B cell (primary cell): ENCODE measurements at regions not wholly inside any gene's neighbourhood (a gene's known extent, or its start where the extent isn't known, plus 50 kb on each side); places are given as distances from the start of the nearest gene placed in this dataset.

Source experiments
- ATAC-seq: fragments of 200-7000 bp; cut with Tn5 transposase; one replicate; pipeline ENCODE4 v1.10.0; 2021; ENCODE audit warnings: low read depth, mild to moderate bottlenecking, moderate number of reproducible peaks, moderate library complexity
- CTCF ChIA-PET: fragments of 350-600 bp; sonication (Branson Sonifier 250); formaldehyde crosslinking; loops from one replicate; lab custom pipeline; 2021; ENCODE audit warnings: antibody characterized with exemption, inconsistent platforms; lab: Charles Lee
- POLR2A ChIA-PET: fragments of 350-600 bp; sonication (Branson Sonifier 250); formaldehyde crosslinking; loops from one replicate; lab custom pipeline; 2021; ENCODE audit warnings: antibody characterized with exemption; lab: Charles Lee
- DNase-seq: peaks from one replicate; pipeline ENCODE4 v3.0.0; 2013
- H2AFZ ChIP-seq: 2 replicates; pipeline ENCODE4 v1.6.1; 2012; ENCODE audit warnings: mild to moderate bottlenecking, low read depth, low read length; ENCODE audit not compliant: insufficient read depth, poor library complexity, severe bottlenecking
- H3K27ac ChIP-seq, 2 donors: 1 replicate in 1 of 2; 2 replicates in 1 of 2; pipeline ENCODE4 v1.5.1; 2012 to 2013; ENCODE audit warnings: low read length in 2 of 2, mild to moderate bottlenecking in 2 of 2, moderate library complexity in 1 of 2
- H3K27me3 ChIP-seq, 4 experiments: fragments of 200-600 bp in 1 of 4; sonication (generic) in 1 of 4; replicated peaks in 1 of 4; 1 replicate in 2 of 4; 2 replicates in 2 of 4; pipeline versions ENCODE4 v1.6.1 to v1.7.0; 2013 to 2016; ENCODE audit warnings: low read length in 3 of 4, mild to moderate bottlenecking in 2 of 4, mixed read lengths in 1 of 4, moderate library complexity in 1 of 4; ENCODE audit not compliant: insufficient read depth in 4 of 4, control insufficient read depth in 3 of 4; ENCODE audit errors: control extremely low read depth in 1 of 4
- H3K36me3 ChIP-seq, 2 experiments: replicated peaks in 1 of 2; 1 replicate in 1 of 2; 2 replicates in 1 of 2; pipeline versions ENCODE4 v1.6.1 to v1.7.1; 2013; ENCODE audit warnings: low read length in 1 of 2; ENCODE audit not compliant: insufficient read depth in 2 of 2, control insufficient read depth in 1 of 2; ENCODE audit errors: control extremely low read depth in 1 of 2, extremely low read depth in 1 of 2
- H3K4me1 ChIP-seq, 2 donors: fragments of 200-600 bp in 1 of 2; sonication (generic) in 1 of 2; 1 replicate in 1 of 2; 2 replicates in 1 of 2; pipeline versions ENCODE4 v1.5.1 to v1.6.1; 2013 to 2017; ENCODE audit warnings: low read length in 2 of 2; ENCODE audit not compliant: control insufficient read depth in 2 of 2, insufficient read depth in 2 of 2
- H3K4me2 ChIP-seq: replicated peaks from 2 replicates; pipeline ENCODE3; 2012; ENCODE audit warnings: mild to moderate bottlenecking, low read depth, low read length; ENCODE audit not compliant: poor library complexity, severe bottlenecking
- H3K4me3 ChIP-seq, 5 experiments: fragments of 200-600 bp in 1 of 5; sonication (generic) in 1 of 5; 1 replicate in 3 of 5; 2 replicates in 2 of 5; pipeline versions ENCODE4 v1.5.1 to v1.7.0; 2011 to 2016; ENCODE audit warnings: low read length in 4 of 5, mild to moderate bottlenecking in 4 of 5, low read depth in 2 of 5, control low read depth in 1 of 5, moderate library complexity in 1 of 5; ENCODE audit not compliant: insufficient read depth in 1 of 5; ENCODE audit errors: control extremely low read depth in 1 of 5, extremely low read depth in 1 of 5
- H3K79me2 ChIP-seq: fragments of 200-600 bp; sonication (generic); one replicate; pipeline ENCODE4 v1.6.0; 2016; ENCODE audit warnings: low read length; ENCODE audit not compliant: control insufficient read depth, insufficient read depth
- H3K9ac ChIP-seq: fragments of 200-600 bp; sonication (generic); 2 replicates; pipeline ENCODE4 v1.6.1; 2017; ENCODE audit warnings: mild to moderate bottlenecking, low read length, moderate library complexity
- H3K9me3 ChIP-seq, 3 donors: one replicate each; pipeline versions ENCODE4 v1.6.1 to v1.7.1; 2013; ENCODE audit warnings: low read length in 2 of 3; ENCODE audit not compliant: control insufficient read depth in 2 of 3, insufficient read depth in 1 of 3; ENCODE audit errors: control extremely low read depth in 1 of 3
- H4K20me1 ChIP-seq: 2 replicates; pipeline ENCODE4 v1.6.0; 2012; ENCODE audit warnings: mild to moderate bottlenecking, low read length; ENCODE audit not compliant: insufficient read depth, control insufficient read depth, poor library complexity, severe bottlenecking
- H3K27ac Mint-ChIP-seq: one replicate; pipeline ENCODE4 v1.8.0; 2021; ENCODE audit warnings: mixed read lengths
- H3K27me3 Mint-ChIP-seq: one replicate; pipeline ENCODE4 v1.8.0; 2021; ENCODE audit warnings: mixed read lengths
- H3K4me1 Mint-ChIP-seq: one replicate; pipeline ENCODE4 v1.8.0; 2021; ENCODE audit warnings: mixed read lengths
- H3K4me3 Mint-ChIP-seq: one replicate; pipeline ENCODE4 v1.8.0; 2021; ENCODE audit warnings: mixed read lengths
- H3K9me3 Mint-ChIP-seq: one replicate; pipeline ENCODE4 v1.8.0; 2022; ENCODE audit warnings: mixed read lengths; ENCODE audit not compliant: insufficient read depth
- EZH2 ChIP-seq: IDR thresholded peaks from 2 replicates; pipeline ENCODE4 v1.6.1; 2012; ENCODE audit warnings: borderline replicate concordance, low read depth, mild to moderate bottlenecking, moderate library complexity, low read length; ENCODE audit not compliant: insufficient read depth, poor library complexity, severe bottlenecking
- WGBS: methylation state at CpG from one replicate; pipeline ENCODE4 v1.1.5; 2013; ENCODE audit warnings: missing lambda C conversion rate; ENCODE audit not compliant: insufficient coverage; 5-methylcytosine and 5-hydroxymethylcytosine counted together
- intact Hi-C: fragments of 100-400 bp; cut with micrococcal nuclease; formaldehyde crosslinking; loops from one replicate; pipeline ENCODE4 v1.10.0; 2022
- TF ChIP-seq, protein P1 (sequence below): fragments of 200-600 bp; IDR thresholded peaks from one replicate; pipeline ENCODE4 v1.8.0; 2022; ENCODE audit warnings: antibody characterized with exemption, mild to moderate bottlenecking

DNA sequence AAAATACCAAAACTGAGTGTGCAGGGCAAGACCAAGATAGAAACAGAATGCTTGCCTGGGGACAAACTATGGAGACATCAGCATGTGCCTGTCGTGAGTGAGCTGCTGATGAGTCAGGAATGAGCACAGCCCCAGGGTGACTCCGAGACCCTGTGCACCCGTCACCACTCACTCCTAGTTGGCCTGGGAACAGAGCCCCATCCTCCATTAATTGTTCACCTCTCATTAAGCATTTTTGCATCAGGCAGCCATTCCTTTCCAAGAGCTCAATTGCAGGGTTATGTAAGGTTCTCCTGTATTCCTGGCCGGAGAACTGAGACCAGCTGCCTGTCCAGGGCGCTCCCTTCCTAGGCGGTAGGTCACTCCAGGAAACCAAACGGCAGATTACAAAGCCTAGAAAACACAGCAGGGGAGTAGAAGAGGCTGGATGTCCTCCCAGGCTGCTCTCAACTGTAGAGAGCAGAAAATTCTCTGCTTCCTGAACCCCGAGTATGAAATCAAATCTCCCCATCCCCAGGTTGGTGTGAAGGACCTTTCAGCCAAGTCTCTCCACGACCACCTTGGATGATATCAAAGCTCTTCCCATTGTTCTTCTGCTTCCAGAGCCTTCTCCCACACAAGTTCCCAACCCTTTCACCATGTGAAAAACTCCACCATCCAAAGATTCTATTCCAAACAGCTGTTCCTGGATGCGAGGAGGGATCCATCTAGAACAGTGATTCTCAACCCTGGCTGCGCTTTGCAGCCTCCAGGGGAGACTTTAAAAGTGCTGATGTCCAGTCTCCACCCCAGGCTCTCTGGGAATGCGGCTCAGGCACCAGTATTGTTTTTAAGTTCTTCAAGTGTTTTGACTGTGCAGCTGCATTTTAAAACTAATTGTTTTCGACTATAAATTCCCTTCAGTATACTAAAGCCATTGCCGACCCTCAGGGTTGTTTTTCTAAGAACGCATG is 532.6 kb upstream of the JARID2 start:
- Histone ChIP-seq H3K36me3 (no peaks in the 10 kb centered on the region), H3K4me2 (no peak overlapping the region), H4K20me1 (no peaks in the 10 kb centered on the region), H3K27me3 (no peaks in the 10 kb centered on the region), H3K4me3 (no peak overlapping the region), H3K27ac (no peak overlapping the region), H2AFZ (no peak overlapping the region), H3K9me3 (peaks cover 0 to 18% (median 12%) of the 10 kb centered on the region in 3 donors), H3K79me2 (no peaks in the 10 kb centered on the region), H3K4me1 (peaks cover 37 to 41% of the 10 kb centered on the region in 2 donors), H3K9ac (no peak overlapping the region)
- WGBS = 94% methylated on average over 7 of the region's 15 CpGs
- CTCF ChIA-PET = no interaction called here
- TF ChIP-seq EZH2 = no peak
- TF ChIP-seq, protein P1, sequence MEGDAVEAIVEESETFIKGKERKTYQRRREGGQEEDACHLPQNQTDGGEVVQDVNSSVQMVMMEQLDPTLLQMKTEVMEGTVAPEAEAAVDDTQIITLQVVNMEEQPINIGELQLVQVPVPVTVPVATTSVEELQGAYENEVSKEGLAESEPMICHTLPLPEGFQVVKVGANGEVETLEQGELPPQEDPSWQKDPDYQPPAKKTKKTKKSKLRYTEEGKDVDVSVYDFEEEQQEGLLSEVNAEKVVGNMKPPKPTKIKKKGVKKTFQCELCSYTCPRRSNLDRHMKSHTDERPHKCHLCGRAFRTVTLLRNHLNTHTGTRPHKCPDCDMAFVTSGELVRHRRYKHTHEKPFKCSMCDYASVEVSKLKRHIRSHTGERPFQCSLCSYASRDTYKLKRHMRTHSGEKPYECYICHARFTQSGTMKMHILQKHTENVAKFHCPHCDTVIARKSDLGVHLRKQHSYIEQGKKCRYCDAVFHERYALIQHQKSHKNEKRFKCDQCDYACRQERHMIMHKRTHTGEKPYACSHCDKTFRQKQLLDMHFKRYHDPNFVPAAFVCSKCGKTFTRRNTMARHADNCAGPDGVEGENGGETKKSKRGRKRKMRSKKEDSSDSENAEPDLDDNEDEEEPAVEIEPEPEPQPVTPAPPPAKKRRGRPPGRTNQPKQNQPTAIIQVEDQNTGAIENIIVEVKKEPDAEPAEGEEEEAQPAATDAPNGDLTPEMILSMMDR = no peak
- Mint-ChIP-seq H3K27ac (no peak overlapping the region), H3K9me3 (no peaks in the 10 kb centered on the region), H3K27me3 (no peaks in the 10 kb centered on the region), H3K4me3 (no peak overlapping the region), H3K4me1 (peaks cover 44% of the 10 kb centered on the region)
- POLR2A ChIA-PET = interaction anchor here (0.5 kb wide), 1 partner anchor 679 kb away, joined by 6 read pairs; no protein-coding TSS in a partner anchor
- DNase-seq (no peak), ATAC-seq (no peak)
- intact Hi-C loops = no loop called here
